ENCODE measurements at regions not wholly inside any gene's neighbourhood (a gene's known extent, or its start where the extent isn't known, plus 50 kb on each side); places are given as distances from the start of the nearest gene placed in this dataset.

DNA sequence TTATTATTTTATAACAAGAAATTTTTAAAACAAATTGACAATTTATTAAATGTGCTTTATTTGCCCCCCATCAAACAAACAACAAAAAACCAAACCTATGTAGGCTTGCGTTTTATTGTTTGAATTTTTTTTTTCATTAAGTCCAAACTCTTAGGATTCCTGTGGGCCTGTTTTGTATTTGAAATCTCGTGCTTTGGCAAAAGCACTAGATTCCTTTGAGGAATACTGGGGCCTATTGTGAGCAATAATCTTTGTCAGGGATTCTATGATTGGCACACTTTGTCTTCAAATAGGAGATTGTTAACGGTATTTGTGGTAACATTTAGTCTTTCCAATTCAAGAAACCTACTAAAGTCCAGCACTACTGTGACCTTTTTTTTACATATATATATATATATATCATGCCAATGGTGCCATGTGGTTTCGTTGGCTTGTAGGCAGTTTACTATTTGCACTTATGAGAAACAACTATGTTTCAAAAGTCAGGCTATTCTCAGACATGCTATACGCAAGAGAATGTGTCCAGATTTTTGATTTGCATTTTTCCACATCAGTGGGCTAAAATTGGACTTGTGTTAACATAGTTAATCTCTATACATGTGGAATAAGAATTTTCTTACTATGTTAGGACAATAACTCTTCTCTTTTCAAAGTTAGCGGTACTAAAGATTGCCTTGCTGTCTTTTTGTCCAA, 70.4 kb upstream of the GREM2 start:
- TF ChIP-seq POLR2A (IDR thresholded peaks at IDR 0.05), result no peak
- TF ChIP-seq, protein P1, sequence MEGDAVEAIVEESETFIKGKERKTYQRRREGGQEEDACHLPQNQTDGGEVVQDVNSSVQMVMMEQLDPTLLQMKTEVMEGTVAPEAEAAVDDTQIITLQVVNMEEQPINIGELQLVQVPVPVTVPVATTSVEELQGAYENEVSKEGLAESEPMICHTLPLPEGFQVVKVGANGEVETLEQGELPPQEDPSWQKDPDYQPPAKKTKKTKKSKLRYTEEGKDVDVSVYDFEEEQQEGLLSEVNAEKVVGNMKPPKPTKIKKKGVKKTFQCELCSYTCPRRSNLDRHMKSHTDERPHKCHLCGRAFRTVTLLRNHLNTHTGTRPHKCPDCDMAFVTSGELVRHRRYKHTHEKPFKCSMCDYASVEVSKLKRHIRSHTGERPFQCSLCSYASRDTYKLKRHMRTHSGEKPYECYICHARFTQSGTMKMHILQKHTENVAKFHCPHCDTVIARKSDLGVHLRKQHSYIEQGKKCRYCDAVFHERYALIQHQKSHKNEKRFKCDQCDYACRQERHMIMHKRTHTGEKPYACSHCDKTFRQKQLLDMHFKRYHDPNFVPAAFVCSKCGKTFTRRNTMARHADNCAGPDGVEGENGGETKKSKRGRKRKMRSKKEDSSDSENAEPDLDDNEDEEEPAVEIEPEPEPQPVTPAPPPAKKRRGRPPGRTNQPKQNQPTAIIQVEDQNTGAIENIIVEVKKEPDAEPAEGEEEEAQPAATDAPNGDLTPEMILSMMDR (IDR thresholded peaks at IDR 0.05), result no peak

Data from body of pancreas (tissue), 4 donors.